ENCODE measurements at regions not wholly inside any gene's neighbourhood (a gene's known extent, or its start where the extent isn't known, plus 50 kb on each side); places are given as distances from the start of the nearest gene placed in this dataset.

- 86 to 93% methylated on average over 11 of the region's 11 CpGs for WGBS, 2 donors
- H3K27me3 ChIP-seq, result no peaks in the 10 kb centered on the region
- no peak overlapping the region for H3K27ac ChIP-seq
- no peaks in the 10 kb centered on the region for H3K9me3 ChIP-seq
- H3K36me3 ChIP-seq, result no peaks in the 10 kb centered on the region
- no peak overlapping the region for H3K4me3 ChIP-seq (replicated peaks in 1 of 3)
- intact Hi-C loops (cut with DNase I), result no loop called here
- TF ChIP-seq POLR2A (IDR thresholded peaks at IDR 0.05), result no peak
- TF ChIP-seq, protein P1, sequence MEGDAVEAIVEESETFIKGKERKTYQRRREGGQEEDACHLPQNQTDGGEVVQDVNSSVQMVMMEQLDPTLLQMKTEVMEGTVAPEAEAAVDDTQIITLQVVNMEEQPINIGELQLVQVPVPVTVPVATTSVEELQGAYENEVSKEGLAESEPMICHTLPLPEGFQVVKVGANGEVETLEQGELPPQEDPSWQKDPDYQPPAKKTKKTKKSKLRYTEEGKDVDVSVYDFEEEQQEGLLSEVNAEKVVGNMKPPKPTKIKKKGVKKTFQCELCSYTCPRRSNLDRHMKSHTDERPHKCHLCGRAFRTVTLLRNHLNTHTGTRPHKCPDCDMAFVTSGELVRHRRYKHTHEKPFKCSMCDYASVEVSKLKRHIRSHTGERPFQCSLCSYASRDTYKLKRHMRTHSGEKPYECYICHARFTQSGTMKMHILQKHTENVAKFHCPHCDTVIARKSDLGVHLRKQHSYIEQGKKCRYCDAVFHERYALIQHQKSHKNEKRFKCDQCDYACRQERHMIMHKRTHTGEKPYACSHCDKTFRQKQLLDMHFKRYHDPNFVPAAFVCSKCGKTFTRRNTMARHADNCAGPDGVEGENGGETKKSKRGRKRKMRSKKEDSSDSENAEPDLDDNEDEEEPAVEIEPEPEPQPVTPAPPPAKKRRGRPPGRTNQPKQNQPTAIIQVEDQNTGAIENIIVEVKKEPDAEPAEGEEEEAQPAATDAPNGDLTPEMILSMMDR (IDR thresholded peaks at IDR 0.05), result no peak
- no peak for DNase-seq
- H3K4me1 ChIP-seq, result no peaks in the 10 kb centered on the region
Measured at GRCh38 chr10:71008150-71008549, 119.8 kb upstream of the PCBD1 start.

DNA sequence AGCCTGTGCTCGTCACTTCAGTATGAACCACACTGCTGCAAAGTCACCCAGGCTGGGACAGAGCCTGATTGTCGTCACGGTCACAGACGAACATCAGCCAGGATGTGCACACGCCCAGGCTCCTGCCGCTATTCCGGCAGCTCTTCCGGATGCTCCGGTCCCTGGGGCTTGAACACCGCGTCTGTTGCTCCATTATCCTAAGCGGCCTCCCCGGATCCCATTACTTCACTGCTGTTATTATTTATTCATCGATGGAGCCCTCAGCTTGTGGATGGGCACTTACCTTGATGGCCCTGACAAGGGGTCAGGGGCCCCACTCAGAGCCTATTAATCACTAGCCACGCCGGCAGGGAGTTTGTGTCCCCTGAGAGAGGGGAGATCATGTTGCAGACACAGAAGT lies 120.8 kb upstream of the PCBD1 start:
- Histone ChIP-seq H3K4me1 (no peaks in the 10 kb centered on the region), H3K27ac (no peak overlapping the region), H3K36me3 (no peaks in the 10 kb centered on the region), H3K4me3 (replicated peaks in 1 of 3) (no peak overlapping the region), H3K9me3 (no peaks in the 10 kb centered on the region), H3K27me3 (no peaks in the 10 kb centered on the region)
- WGBS, 2 donors, result 58 to 69% methylated on average over 16 of the region's 16 CpGs
- DNase-seq, result peak in 1 of 2 donors; percentile 4
- intact Hi-C loops (cut with DNase I), result no loop called here
- TF ChIP-seq POLR2A (IDR thresholded peaks at IDR 0.05), result no peak
- TF ChIP-seq, protein P1 (IDR thresholded peaks at IDR 0.05), result no peak

GRCh38 chr10:71010730-71011129 lies 122.4 kb upstream of the PCBD1 start:
- no peak for DNase-seq
- Histone ChIP-seq H3K27me3 (no peaks in the 10 kb centered on the region), H3K27ac (no peak overlapping the region), H3K36me3 (no peaks in the 10 kb centered on the region), H3K4me1 (no peaks in the 10 kb centered on the region), H3K4me3 (replicated peaks in 1 of 3) (no peak overlapping the region), H3K9me3 (no peaks in the 10 kb centered on the region)
- WGBS, 2 donors, result 40 to 46% methylated on average over 3 to 4 of the region's 4 CpGs
- no peak for TF ChIP-seq POLR2A (IDR thresholded peaks at IDR 0.05)
- TF ChIP-seq, protein P1 (IDR thresholded peaks at IDR 0.05), result no peak
- intact Hi-C loops (cut with DNase I), result no loop called here

DNA sequence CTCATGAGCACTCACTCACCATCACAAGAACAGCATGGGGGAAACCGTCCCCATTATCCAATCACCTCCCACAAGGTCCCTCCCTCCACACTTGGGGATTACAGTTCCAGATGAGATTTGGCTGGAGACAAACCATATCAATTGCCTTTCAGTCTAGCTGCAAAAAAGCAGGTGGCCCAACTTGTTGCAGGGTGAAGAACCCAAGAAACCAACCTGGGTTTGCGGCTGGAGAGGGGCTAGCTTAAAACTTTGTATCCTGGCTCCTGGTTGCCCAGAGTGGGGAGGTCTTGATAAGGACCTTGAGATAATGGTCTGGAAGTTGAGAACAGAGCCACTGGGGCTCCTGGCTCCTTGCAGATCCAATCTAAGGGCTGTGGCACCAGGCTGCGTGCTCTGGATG lies 122.8 kb upstream of the PCBD1 start:
- Histone ChIP-seq H3K36me3 (no peaks in the 10 kb centered on the region), H3K4me1 (no peaks in the 10 kb centered on the region), H3K27me3 (no peaks in the 10 kb centered on the region), H3K9me3 (no peaks in the 10 kb centered on the region), H3K4me3 (replicated peaks in 1 of 3) (no peak overlapping the region), H3K27ac (no peak overlapping the region)
- no peak for DNase-seq
- no peak for TF ChIP-seq POLR2A (IDR thresholded peaks at IDR 0.05)
- TF ChIP-seq, protein P1 (IDR thresholded peaks at IDR 0.05), result no peak
- intact Hi-C loops (cut with DNase I), result no loop called here
- WGBS, 2 donors, result 85 to 86% methylated on average over 3 of the region's 3 CpGs

GRCh38 chr10:71014021-71014805 lies 125.8 kb upstream of the PCBD1 start:
- Histone ChIP-seq H3K36me3 (no peaks in the 10 kb centered on the region), H3K27me3 (no peaks in the 10 kb centered on the region), H3K9me3 (no peaks in the 10 kb centered on the region), H3K27ac (no peak overlapping the region), H3K4me1 (no peaks in the 10 kb centered on the region), H3K4me3 (replicated peaks in 1 of 3) (no peak overlapping the region)
- intact Hi-C loops (cut with DNase I), result no loop called here
- 42 to 65% methylated on average over 6 to 7 of the region's 8 CpGs for WGBS, 2 donors
- TF ChIP-seq, protein P1 (IDR thresholded peaks at IDR 0.05), result no peak
- no peak for TF ChIP-seq POLR2A (IDR thresholded peaks at IDR 0.05)
- no peak for DNase-seq

Data from thyroid gland (tissue), 4 donors.